Peyer's patch (tissue), 4 donors: ENCODE measurements at regions not wholly inside any gene's neighbourhood (a gene's known extent, or its start where the extent isn't known, plus 50 kb on each side); places are given as distances from the start of the nearest gene placed in this dataset.

Source experiments
- CTCF ChIP-seq, 6 experiments: fragments of 450-650 bp in 4 of 6; fragments of 200-600 bp in 2 of 6; sonication (generic) in 1 of 6; IDR thresholded peaks; one replicate each; pipeline ENCODE4 v1.5.1; 2017 to 2019; ENCODE audit warnings: antibody characterized with exemption in 6 of 6, mild to moderate bottlenecking in 3 of 6, moderate library complexity in 1 of 6
- POLR2A ChIP-seq, 2 donors: fragments of 450-650 bp; IDR thresholded peaks; one replicate each; pipeline ENCODE4 v1.5.1; 2017; ENCODE audit warnings: antibody characterized with exemption in 2 of 2, mild to moderate bottlenecking in 2 of 2, moderate library complexity in 2 of 2

- TF ChIP-seq CTCF (IDR thresholded peaks at IDR 0.05) (no peak), POLR2A (IDR thresholded peaks at IDR 0.05) (no peak)
These were observed 149.8 kb downstream of the DLEU7 start for GRCh38 chr13:50693727-50694126.
